HG03571 (cell line): ENCODE measurements at regions not wholly inside any gene's neighbourhood (a gene's known extent, or its start where the extent isn't known, plus 50 kb on each side); places are given as distances from the start of the nearest gene placed in this dataset.
"Not testable (repeated sequence)": the region's sequence is repeated elsewhere in the genome, so short reads cannot be mapped to it uniquely, and the experiment has no call there.

Source experiments
- ATAC-seq: cut with Tn5 transposase; IDR thresholded peaks from one replicate; pipeline ENCODE4 v1.9.1; 2021; ENCODE audit not compliant: unreplicated experiment

- not testable (repeated sequence) for ATAC-seq
Observed at GRCh38 chr9:62874745-62875599, 1685.1 kb downstream of the SPATA31A7 start.

GRCh38 chr9:62877552-62877951 lies 1687.7 kb downstream of the SPATA31A7 start:
- ATAC-seq: not testable (repeated sequence)

GRCh38 chr9:62877987-62878386 lies 1688.2 kb downstream of the SPATA31A7 start:
- ATAC-seq: not testable (repeated sequence)

GRCh38 chr9:62880453-62880852 lies 1690.6 kb downstream of the SPATA31A7 start:
- not testable (repeated sequence) for ATAC-seq

- not testable (repeated sequence) for ATAC-seq
Observed at GRCh38 chr9:62880971-62881370, 1691.1 kb downstream of the SPATA31A7 start.

GRCh38 chr9:62881811-62882210 lies 1692.0 kb downstream of the SPATA31A7 start:
- ATAC-seq: not testable (repeated sequence)

- not testable (repeated sequence) for ATAC-seq
Observed at GRCh38 chr9:62882717-62883116, 1692.9 kb downstream of the SPATA31A7 start.

GRCh38 chr9:62896692-62897091 lies 1706.9 kb downstream of the SPATA31A7 start:
- ATAC-seq: not testable (repeated sequence)

GRCh38 chr9:62897411-62898225 lies 1707.8 kb downstream of the SPATA31A7 start:
- not testable (repeated sequence) for ATAC-seq

- ATAC-seq: not testable (repeated sequence)
Observed at GRCh38 chr9:62899666-62900065, 1709.8 kb downstream of the SPATA31A7 start.

- not testable (repeated sequence) for ATAC-seq
Observed at GRCh38 chr9:62904061-62904460, 1714.2 kb downstream of the SPATA31A7 start.

GRCh38 chr9:62905722-62906121 lies 1715.9 kb downstream of the SPATA31A7 start:
- not testable (repeated sequence) for ATAC-seq

- not testable (repeated sequence) for ATAC-seq
Observed at GRCh38 chr9:62907866-62908265, 1718.0 kb downstream of the SPATA31A7 start.

GRCh38 chr9:62908271-62908670 lies 1718.4 kb downstream of the SPATA31A7 start:
- ATAC-seq: not testable (repeated sequence)

- ATAC-seq: not testable (repeated sequence)
Observed at GRCh38 chr9:62909447-62909846, 1719.6 kb downstream of the SPATA31A7 start.

- ATAC-seq: not testable (repeated sequence)
Observed at GRCh38 chr9:62912278-62912677, 1722.4 kb downstream of the SPATA31A7 start.

GRCh38 chr9:62915168-62915567 lies 1725.3 kb downstream of the SPATA31A7 start:
- ATAC-seq: not testable (repeated sequence)

- peak; percentile 100 for ATAC-seq
Observed at GRCh38 chr9:62915661-62916060, 1725.8 kb downstream of the SPATA31A7 start.

- ATAC-seq: not testable (repeated sequence)
Observed at GRCh38 chr9:62918648-62919385, 1729.0 kb downstream of the SPATA31A7 start.

- ATAC-seq: not testable (repeated sequence)
Observed at GRCh38 chr9:62931484-62931883, 1741.6 kb downstream of the SPATA31A7 start.

- not testable (repeated sequence) for ATAC-seq
Observed at GRCh38 chr9:62952840-62953239, 1763.0 kb downstream of the SPATA31A7 start.
